GM12878 (cell line): ENCODE measurements at regions not wholly inside any gene's neighbourhood (a gene's known extent, or its start where the extent isn't known, plus 50 kb on each side); places are given as distances from the start of the nearest gene placed in this dataset.

Experiments used
- CHD2 ChIP-seq: IDR thresholded peaks from 2 replicates; pipeline ENCODE4 v1.6.1; 2011; ENCODE audit warnings: low read depth, low read length, improper control_type of control experiment, borderline replicate concordance
- CTCF ChIP-seq, 3 experiments: IDR thresholded peaks in 2 of 3; conservative IDR thresholded peaks in 1 of 3; 2 replicates each; pipeline ENCODE4 v1.5.1; 2011; ENCODE audit warnings: low read depth in 3 of 3, low read length in 3 of 3, mild to moderate bottlenecking in 3 of 3, control low read depth in 2 of 3, moderate library complexity in 2 of 3, inconsistent platforms in 1 of 3, mixed read lengths in 1 of 3; ENCODE audit not compliant: control insufficient read depth in 2 of 3, insufficient read depth in 1 of 3; ENCODE audit errors: extremely low read depth in 1 of 3
- E2F4 ChIP-seq: IDR thresholded peaks from 2 replicates; pipeline ENCODE4 v1.6.1; 2012; ENCODE audit warnings: low read depth, low read length, improper control_type of control experiment
- ESRRA ChIP-seq: IDR thresholded peaks from 2 replicates; pipeline ENCODE4 v1.6.1; 2012; ENCODE audit warnings: mild to moderate bottlenecking, low read length, improper control_type of control experiment
- NR2C1 ChIP-seq: fragments of 450-650 bp; IDR thresholded peaks from 2 replicates; pipeline ENCODE4 v1.6.1; 2017; ENCODE audit warnings: antibody characterized with exemption, mild to moderate bottlenecking, moderate library complexity
- SUZ12 ChIP-seq: fragments of 200-600 bp; sonication (generic); IDR thresholded peaks from one replicate; pipeline ENCODE4 v1.6.1; 2018; ENCODE audit warnings: antibody characterized with exemption, mild to moderate bottlenecking; ENCODE audit not compliant: unreplicated experiment
- TF ChIP-seq, protein P1 (sequence below): fragments of 450-650 bp; IDR thresholded peaks from 2 replicates; pipeline ENCODE4 v1.6.1; 2017; ENCODE audit warnings: low read depth, mild to moderate bottlenecking, moderate library complexity
- TF ChIP-seq, protein P2 (sequence below): IDR thresholded peaks from 2 replicates; pipeline ENCODE4 v1.6.1; 2011; ENCODE audit warnings: low read depth, low read length, improper control_type of control experiment, borderline replicate concordance
- TF ChIP-seq, protein P3 (sequence below): fragments of 450-650 bp; IDR thresholded peaks from 2 replicates; pipeline ENCODE4 v1.6.1; 2017; ENCODE audit warnings: mild to moderate bottlenecking

DNA sequence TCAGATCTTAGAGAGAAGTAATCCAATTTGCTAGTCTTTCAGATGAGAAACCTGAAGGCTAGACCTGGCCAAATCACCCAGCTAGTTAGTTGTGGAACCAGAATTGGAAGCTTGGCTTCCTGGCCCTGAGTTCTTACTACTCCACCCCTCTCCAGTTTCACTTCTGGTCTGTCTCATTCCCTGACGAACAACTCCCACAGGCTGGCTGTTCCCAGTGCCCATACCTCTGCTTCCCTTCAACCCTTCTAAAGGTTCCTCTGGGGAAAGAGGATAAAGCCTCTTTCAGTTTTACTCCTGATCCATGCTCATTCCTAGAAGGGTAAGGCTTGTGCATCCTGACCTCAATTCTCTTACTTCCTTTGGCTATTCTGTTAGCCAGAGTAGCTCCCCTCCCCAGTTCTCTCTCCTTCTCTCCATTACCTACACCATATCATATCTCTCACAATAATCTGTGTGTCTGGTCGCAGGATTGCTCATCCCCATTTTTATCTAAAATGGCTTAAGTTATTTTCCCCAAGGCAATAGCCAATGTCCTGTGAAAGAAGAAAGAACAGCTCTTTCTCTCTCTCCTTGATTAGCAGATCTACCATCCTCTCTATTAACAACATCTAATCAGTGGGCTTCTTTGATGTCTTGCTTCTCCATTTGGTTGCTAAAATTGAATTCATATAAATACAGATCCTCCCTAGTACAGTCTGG, 155.0 kb upstream of the MAOA start (continued):
- TF ChIP-seq, protein P1, sequence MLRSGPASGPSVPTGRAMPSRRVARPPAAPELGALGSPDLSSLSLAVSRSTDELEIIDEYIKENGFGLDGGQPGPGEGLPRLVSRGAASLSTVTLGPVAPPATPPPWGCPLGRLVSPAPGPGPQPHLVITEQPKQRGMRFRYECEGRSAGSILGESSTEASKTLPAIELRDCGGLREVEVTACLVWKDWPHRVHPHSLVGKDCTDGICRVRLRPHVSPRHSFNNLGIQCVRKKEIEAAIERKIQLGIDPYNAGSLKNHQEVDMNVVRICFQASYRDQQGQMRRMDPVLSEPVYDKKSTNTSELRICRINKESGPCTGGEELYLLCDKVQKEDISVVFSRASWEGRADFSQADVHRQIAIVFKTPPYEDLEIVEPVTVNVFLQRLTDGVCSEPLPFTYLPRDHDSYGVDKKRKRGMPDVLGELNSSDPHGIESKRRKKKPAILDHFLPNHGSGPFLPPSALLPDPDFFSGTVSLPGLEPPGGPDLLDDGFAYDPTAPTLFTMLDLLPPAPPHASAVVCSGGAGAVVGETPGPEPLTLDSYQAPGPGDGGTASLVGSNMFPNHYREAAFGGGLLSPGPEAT, result no peak
- TF ChIP-seq CTCF (IDR thresholded peaks at IDR 0.05 in 2 of 3, conservative IDR thresholded peaks at IDR 0.05 in 1 of 3; ENCODE audit: control insufficient read depth in 2 of 3, extremely low read depth in 1 of 3, insufficient read depth in 1 of 3, low read depth in 3 of 3, low read length in 3 of 3) (no peak), ESRRA (no peak), NR2C1 (no peak), CHD2 (no peak), E2F4 (no peak), SUZ12 (no peak)
- TF ChIP-seq, protein P2, sequence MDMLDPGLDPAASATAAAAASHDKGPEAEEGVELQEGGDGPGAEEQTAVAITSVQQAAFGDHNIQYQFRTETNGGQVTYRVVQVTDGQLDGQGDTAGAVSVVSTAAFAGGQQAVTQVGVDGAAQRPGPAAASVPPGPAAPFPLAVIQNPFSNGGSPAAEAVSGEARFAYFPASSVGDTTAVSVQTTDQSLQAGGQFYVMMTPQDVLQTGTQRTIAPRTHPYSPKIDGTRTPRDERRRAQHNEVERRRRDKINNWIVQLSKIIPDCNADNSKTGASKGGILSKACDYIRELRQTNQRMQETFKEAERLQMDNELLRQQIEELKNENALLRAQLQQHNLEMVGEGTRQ, result no peak
- TF ChIP-seq, protein P3, sequence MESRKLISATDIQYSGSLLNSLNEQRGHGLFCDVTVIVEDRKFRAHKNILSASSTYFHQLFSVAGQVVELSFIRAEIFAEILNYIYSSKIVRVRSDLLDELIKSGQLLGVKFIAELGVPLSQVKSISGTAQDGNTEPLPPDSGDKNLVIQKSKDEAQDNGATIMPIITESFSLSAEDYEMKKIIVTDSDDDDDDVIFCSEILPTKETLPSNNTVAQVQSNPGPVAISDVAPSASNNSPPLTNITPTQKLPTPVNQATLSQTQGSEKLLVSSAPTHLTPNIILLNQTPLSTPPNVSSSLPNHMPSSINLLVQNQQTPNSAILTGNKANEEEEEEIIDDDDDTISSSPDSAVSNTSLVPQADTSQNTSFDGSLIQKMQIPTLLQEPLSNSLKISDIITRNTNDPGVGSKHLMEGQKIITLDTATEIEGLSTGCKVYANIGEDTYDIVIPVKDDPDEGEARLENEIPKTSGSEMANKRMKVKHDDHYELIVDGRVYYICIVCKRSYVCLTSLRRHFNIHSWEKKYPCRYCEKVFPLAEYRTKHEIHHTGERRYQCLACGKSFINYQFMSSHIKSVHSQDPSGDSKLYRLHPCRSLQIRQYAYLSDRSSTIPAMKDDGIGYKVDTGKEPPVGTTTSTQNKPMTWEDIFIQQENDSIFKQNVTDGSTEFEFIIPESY, result no peak
